HG03558 (cell line): ENCODE measurements at regions not wholly inside any gene's neighbourhood (a gene's known extent, or its start where the extent isn't known, plus 50 kb on each side); places are given as distances from the start of the nearest gene placed in this dataset.
"Not testable (repeated sequence)": the region's sequence is repeated elsewhere in the genome, so short reads cannot be mapped to it uniquely, and the experiment has no call there.

Experiments
- ATAC-seq: cut with Tn5 transposase; IDR thresholded peaks from one replicate; pipeline ENCODE4 v1.9.1; 2021; ENCODE audit warnings: moderate number of reproducible peaks; ENCODE audit not compliant: unreplicated experiment; ENCODE audit errors: extremely low read depth

DNA sequence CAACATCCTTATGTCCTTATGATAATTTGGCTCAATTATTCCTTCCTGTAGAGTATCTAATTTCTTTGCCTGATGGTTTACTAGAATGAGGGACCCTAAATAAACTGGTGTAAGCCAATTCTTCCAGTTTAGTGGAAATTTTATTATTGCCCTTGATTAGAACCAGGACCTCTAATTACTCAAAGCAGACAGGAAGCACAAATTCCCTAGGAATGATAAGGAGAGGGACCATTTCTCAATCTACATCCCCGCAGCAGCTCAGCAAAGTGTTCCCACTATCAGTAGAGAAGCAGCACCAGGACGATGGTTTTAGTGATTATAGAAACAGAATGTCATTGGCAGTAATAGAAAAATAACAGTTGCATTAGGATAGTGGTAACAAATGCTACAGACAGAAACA, 97.1 kb downstream of the PLPPR4 start:
- no peak for ATAC-seq

DNA sequence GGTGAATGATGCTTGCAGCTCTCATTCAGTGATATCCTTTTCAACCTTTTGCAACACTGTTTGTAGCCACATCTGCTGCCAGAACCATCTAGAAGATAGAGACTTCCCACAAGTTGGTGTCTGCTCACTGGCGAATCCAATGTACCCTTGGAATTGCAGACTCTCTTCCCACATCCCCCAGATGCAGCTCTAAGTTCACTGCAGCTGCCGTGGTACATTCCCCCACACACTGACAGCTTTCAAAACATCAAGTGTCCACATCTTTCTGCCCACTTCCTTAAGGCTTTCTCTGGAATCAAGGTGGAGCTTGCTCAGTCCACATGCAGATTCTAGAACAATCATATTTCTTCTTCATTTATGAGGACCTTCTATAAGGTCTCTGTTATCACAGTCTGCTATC, 99.2 kb downstream of the PLPPR4 start:
- no peak for ATAC-seq

DNA sequence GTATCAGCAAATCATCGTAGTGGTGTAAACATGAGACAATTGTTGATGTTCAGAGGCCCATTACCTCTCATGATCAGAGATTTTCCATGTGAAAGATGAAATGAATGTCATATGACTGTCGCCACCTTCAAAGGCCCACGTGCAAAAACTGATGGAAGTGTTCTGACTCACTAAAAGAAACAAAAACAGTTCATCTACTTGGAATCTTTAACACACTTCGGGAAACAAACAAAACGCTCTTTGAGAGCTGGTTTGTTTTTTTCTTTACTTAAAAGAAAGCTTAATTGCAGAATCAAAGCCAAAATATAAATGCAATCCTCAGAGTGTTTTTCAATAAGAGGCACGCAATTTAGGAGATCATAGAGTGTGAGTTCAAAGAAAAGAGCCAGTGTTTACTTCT, 100.8 kb downstream of the PLPPR4 start:
- no peak for ATAC-seq

DNA sequence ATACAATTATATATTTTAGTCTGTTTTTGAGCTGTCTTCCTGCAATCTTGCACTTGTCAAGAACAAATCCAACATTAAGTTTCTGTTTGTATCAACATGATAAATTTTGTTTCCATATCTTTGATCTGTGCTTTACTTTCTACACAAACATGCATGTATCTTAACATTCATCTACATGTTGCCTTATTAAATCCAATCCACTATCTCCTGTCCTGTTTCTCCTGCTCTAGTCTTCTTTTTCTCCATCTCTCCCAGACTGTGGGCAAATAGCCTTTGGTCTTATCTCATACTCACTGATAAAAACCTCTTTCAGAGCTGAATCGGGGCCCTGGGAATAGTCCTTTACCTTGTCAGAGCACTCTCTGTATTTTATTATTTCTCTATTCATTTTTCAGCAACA, 101.3 kb downstream of the PLPPR4 start:
- no peak for ATAC-seq

DNA sequence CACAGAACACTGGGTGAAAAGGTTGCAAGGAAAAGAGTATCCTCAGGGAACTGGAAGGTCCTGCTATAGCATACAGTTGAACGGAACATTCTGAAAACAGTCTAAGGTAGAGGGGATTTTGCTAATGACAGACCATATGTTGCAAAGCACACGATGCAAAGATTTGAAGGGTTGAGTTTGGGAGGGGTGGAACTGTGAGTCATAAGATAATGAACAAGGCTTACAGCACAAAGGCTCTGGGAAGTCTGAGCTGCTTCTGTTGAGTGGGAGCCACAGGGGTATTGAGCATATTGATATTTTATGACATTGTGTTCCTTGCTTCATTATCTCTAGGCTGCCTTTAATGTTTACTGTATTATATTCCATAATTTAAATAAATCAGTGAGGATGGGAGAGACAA, 104.9 kb downstream of the PLPPR4 start:
- ATAC-seq = no peak

DNA sequence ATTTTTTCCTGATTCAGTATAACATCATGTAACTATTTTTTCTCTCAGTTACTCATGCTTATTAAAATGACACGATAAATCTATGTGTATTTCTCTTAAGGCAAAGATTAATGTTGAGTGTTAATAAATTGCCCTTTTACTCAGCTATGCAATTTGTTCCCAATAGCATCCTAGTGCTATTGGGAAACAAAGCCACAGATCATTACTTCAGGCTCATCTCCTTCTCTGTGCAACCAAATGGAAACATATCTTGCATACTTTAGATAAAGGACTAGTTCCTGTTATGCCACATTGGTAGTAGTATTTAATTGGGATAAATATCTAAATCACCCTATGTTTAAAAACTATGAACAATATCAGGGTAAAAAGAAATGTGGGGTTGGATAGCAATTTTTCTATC, 106.2 kb downstream of the PLPPR4 start:
- ATAC-seq = no peak

DNA sequence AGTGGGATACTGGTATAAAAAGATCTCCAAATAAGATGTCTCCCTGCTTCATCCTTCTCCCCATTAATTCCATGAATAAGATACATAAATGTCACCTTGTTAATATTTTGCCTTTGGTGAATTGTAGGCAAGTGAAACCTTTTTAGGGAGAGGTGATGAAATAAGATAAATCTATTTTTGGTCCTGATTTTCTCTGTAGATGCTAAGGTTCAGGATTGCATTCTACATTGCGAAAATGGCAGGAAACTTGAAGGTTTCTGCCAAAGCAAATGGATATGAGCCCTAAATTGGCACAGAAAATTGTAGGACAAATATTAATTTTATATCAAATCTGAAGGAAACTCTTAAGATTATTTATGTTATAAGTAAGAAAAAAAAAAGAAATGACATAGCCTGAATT, 107.1 kb downstream of the PLPPR4 start:
- no peak for ATAC-seq

DNA sequence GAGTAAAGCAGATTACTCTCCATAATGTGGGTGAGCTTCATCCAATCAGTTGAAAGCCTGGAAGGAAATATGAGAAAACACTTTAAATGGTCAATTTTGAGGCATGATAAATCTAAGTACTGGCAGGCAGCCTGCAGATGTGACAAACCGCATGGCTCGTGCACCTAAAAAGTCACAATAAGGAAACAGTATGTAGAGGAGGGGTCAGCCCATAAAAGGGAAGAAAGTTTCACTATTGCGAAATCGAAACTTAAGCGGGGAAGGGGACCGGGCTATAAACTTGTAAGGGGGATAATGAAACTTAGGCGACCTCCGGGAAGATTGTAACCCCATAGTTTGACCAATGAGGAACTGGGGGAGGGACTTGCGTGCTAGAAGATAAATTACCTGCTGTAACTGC, 109.8 kb downstream of the PLPPR4 start:
- no peak for ATAC-seq

DNA sequence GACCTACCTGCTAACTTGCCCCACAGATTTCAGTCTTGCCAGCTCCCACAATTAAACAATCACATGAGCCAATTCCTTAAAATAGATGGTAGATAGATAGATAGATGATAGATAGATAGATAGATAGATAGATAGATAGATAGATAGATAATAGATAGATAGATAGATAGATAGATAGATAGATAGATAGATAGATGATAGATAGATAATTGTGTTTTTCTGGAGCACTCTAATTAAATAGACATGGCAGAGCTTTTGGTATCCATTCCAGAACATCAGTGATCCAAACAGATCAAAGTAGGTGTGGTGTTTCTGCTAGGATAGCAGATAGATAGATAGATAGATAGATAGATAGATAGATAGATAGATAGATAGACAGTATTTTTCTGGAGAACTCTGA, 110.4 kb downstream of the PLPPR4 start:
- not testable (repeated sequence) for ATAC-seq

DNA sequence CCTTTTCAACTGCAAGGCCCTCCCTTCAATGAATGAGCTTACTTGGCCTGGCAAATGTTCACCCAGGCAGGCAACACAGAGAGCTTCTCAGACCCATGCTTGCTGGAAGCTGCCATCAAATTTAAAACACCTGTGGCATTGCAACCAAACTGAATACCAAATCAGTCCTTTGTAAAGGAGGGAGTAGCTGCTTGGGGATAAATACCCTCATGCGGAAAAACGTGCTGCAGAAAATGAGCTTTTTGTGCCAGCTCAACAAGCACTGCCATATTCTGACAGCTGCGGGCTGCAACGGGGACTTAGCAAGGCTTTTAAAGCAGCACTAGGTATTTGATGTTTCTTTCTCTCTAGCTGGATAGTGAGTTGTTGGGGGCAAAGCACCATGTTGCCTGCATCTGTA, 119.7 kb downstream of the PLPPR4 start:
- ATAC-seq = no peak

DNA sequence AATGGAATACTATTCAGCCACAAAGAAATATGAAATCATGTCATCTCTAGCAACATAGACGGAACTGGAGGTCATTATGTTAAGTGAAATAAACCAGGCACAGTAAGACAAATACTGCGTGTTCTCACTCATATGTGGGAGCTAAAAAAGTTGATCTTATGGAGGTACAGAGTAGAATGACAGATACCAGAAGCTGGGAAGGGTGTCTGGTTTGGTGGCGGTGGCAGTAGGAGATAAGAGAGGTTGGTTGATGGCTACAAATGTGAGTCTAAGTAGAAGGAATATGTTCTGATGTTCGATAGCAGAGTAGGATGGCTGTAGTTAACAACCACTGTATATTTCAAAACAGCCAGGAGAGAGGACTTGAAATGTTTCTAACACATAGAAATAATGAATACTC, 121.6 kb downstream of the PLPPR4 start:
- no peak for ATAC-seq

DNA sequence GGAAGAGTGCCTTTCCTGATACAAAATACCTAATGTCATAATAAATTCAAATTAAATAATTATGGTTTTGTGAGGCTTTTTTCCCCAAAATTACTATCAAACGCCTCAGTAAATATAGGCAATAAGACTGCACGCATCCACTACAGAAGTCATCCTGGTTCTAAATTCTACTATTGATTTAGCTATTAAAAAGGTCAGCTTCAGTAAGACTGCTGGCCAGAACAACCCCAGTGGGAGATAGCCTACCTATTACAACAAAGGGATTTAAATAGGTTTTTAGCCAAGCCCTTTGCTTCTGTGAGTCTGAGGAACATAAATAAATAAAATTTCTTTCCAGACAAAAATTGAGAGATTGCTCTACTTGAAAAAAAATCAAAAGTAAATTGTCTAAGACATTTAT, 132.1 kb downstream of the PLPPR4 start:
- no peak for ATAC-seq

DNA sequence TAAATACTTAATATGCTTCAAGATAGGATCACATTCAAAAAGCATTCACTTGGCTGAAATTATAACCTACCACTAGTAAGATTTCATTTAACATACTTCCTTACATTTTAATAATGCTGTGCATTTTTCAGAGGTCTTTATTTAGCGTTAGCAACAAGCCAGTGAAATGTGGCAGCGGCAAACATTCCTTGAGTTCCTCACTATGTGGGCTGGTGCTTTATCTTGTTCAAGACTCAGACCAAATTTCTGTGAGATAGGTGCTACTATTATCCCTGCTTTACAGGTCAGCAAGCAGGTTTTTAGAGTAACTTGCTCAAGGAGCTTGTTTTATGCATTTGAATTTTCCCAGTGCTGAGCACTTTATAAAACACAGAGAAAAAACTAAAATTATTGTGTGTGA, 132.7 kb downstream of the PLPPR4 start:
- no peak for ATAC-seq

DNA sequence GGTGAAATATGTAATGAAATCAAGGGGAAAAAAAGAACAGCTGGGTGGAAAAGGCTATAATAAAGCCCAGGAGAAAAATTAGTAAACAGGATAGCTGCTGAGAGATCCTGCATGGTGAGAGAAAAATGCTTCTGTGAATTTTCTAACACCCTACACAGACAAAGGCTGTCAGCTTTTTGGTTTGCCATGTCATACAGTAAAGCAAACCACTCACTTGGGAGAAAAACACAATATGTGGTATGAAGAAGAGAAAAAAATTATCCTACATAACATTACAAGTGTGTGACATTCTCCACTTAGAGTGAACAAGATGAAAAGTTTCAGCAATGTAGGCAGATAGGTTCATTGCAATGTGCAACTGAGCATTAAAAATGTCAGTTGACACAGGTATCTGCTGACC, 133.6 kb downstream of the PLPPR4 start:
- ATAC-seq = no peak

DNA sequence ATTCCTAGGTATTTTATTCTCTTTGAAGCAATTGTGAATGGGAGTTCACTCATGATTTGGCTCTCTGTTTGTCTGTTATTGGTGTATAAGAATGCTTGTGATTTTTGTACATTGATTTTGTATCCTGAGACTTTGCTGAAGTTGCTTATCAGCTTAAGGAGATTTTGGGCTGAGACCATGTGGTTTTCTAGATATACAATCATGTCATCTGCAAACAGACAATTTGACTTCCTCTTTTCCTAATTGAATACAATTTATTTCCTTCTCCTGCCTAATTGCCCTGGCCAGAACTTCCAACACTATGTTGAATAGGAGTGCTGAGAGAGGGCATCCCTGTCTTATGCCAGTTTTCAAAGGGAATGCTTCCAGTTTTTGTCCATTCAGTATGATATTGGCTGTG, 137.3 kb downstream of the PLPPR4 start:
- not testable (repeated sequence) for ATAC-seq

DNA sequence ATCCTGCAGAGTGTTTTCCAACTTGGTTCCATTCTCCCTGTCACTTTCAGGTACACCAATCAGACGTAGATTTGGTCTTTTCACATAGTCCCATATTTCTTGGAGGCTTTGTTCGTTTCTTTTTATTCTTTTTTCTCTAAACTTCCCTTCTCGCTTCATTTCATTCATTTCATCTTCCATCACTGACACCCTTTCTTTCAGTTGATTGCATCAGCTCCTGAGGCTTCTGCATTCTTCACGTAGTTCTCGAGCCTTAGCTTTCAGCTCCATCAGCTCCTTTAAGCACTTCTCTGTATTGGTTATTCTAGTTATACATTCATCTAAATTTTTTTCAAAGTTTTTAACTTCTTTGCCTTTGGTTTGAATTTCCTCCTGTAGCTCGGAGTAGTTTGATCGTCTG, 140.1 kb downstream of the PLPPR4 start:
- ATAC-seq = not testable (repeated sequence)

DNA sequence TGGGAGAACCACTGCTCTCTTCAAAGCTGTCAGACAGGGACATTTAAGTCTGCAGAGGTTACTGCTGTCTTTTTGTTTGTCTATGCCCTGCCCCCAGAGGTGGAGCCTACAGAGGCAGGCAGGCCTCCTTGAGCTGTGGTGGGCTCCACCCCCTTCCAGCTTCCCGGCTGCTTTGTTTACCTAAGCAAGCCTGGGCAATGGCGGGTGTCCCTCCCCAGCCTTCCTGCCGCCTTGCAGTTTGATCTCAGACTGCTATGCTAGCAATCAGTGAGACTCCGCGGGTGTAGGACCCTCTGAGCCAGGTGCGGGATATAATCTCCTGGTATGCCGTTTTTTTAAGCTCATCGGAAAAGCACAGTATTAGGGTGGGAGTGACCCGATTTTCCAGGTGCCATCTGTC, 141.0 kb downstream of the PLPPR4 start:
- not testable (repeated sequence) for ATAC-seq

DNA sequence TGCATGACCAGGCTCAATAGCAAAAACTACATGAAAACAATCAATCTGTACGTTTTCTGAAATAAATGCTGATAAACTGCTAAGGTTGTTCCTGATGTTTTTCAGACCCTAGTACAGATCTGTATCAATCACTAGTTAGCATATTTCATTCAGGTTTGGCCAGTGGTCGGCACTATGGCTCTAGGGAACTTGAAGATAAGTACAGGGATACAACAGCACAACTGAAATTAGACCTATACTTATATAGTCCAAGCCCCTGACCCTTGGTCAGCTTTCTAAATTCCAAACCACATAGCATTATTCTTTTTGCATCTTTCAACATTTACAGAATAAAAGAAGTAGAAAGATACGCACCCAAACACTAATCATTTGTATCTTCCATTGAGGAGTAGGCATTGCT, 142.7 kb downstream of the PLPPR4 start:
- ATAC-seq = no peak

DNA sequence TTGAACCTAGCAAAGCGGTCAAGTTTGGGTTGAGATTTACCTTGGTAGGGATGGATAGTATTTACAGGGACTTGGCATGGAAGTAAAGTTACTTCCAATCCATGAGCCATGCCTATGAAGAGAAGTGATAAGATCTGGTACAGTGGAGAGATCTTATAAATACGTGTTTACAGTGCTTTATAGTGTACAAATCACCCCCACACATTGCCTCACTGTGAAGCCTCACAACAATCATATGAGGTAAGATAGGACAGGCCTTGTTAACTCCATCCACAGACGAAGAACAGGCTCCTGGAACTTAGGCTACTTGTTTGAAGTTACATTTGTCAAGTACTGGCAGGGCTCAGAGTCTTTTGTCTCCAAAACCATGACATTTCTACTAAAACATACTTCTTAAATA, 159.8 kb downstream of the PLPPR4 start:
- ATAC-seq = no peak

DNA sequence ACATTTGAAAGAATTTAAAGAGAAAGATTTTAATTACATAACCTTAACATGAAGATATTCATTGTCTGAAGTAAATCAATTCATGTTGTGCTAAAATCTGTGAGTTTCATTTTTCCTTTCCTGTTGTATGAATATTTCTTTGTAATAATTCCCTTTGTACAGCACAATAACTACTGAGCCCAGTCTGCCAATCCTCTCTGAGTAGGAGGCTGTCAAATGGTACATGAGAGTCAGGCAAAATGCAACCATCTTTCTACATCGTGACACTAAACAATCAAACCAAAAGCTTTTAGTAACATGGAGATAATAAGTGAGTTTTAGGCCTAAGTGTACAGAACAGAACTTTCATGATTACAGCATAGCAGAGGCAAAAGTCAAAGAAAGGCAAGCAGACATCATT, 165.5 kb downstream of the PLPPR4 start:
- no peak for ATAC-seq

DNA sequence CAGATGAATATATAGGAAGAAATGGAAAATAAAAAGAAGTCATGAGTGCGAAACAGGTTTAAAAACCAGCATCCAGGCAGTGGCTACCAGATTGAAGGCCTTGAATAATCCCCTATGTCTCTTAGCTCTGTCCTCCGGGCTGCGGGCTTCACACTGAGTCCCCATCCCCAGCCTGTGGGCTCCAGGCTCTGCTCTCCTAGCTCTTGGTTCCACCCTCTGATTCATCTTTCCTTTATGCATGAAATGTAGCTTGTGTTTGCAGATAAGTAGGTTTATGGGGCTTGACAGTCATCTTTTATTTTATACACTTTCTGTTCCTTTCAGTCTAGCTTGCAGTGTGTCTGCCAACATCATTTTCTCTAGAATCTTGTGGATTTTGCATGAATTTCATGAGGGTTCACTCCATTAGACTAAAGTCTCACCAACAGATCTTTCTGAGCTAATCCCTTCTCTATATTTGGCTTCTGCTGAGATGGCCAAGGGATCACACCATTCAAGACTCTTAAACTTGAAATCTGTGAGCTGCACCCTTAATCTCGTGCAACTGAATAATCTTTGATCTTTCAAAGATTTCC, 174.5 kb downstream of the PLPPR4 start:
- no peak for ATAC-seq

DNA sequence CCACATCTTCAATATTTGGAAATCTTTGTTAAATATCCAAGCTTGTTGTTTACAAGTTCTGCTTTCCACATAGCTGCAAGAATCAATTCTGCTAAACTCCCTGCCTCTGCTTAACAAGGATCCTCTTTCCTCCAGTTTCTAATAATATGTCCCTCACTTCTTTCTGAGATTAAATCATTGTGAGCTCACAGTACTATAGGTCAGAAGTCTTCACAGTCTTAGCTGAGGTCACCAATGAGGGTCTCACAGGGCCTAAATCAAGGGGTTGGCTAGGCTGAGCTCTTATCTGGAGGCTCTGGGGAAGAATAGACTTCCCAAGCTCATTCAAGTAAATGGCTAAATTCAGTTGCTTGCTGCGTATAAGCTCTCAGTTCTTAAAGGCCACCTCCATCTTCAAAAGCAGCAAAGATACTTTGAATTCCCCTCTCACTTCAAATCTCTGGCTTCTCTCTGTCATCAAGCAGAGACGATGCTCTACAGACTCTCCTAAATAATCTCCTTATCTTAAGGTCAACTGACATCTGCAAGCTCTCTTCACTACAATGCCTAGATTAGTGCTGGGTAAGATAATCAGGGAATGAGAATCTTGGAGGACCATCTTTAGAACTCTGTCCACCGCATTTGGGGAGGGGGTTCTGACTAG, 175.3 kb downstream of the PLPPR4 start:
- no peak for ATAC-seq
